ENCODE measurements at regions not wholly inside any gene's neighbourhood (a gene's known extent, or its start where the extent isn't known, plus 50 kb on each side); places are given as distances from the start of the nearest gene placed in this dataset.

- intact Hi-C loops (cut with DNase I; ENCODE audit: low total_unique reads) = no loop called here
- TF ChIP-seq, protein P1, sequence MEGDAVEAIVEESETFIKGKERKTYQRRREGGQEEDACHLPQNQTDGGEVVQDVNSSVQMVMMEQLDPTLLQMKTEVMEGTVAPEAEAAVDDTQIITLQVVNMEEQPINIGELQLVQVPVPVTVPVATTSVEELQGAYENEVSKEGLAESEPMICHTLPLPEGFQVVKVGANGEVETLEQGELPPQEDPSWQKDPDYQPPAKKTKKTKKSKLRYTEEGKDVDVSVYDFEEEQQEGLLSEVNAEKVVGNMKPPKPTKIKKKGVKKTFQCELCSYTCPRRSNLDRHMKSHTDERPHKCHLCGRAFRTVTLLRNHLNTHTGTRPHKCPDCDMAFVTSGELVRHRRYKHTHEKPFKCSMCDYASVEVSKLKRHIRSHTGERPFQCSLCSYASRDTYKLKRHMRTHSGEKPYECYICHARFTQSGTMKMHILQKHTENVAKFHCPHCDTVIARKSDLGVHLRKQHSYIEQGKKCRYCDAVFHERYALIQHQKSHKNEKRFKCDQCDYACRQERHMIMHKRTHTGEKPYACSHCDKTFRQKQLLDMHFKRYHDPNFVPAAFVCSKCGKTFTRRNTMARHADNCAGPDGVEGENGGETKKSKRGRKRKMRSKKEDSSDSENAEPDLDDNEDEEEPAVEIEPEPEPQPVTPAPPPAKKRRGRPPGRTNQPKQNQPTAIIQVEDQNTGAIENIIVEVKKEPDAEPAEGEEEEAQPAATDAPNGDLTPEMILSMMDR (IDR thresholded peaks at IDR 0.05) = no peak
- no peak for TF ChIP-seq POLR2A (IDR thresholded peaks at IDR 0.05)
- H3K4me1 ChIP-seq = no peaks in the 10 kb centered on the region
- H3K27me3 ChIP-seq = no peaks in the 10 kb centered on the region
- no peak overlapping the region for H3K27ac ChIP-seq
- no peak for DNase-seq
- no peaks in the 10 kb centered on the region for H3K36me3 ChIP-seq
- H3K4me3 ChIP-seq = no peak overlapping the region
- H3K9me3 ChIP-seq = no peaks in the 10 kb centered on the region
Measured at GRCh38 chr2:157194844-157195243, 62.7 kb upstream of the GALNT5 start.

GRCh38 chr2:157196956-157197355 lies 60.5 kb upstream of the GALNT5 start:
- Histone ChIP-seq H3K4me3 (no peak overlapping the region), H3K9me3 (no peaks in the 10 kb centered on the region), H3K27ac (no peak overlapping the region), H3K36me3 (no peaks in the 10 kb centered on the region), H3K27me3 (no peaks in the 10 kb centered on the region), H3K4me1 (no peaks in the 10 kb centered on the region)
- TF ChIP-seq, protein P1 (IDR thresholded peaks at IDR 0.05) = no peak
- no peak for TF ChIP-seq POLR2A (IDR thresholded peaks at IDR 0.05)
- no peak for DNase-seq
- intact Hi-C loops (cut with DNase I; ENCODE audit: low total_unique reads) = no loop called here

- Histone ChIP-seq H3K27me3 (no peaks in the 10 kb centered on the region), H3K27ac (no peak overlapping the region), H3K9me3 (no peaks in the 10 kb centered on the region), H3K4me3 (no peak overlapping the region), H3K36me3 (no peaks in the 10 kb centered on the region), H3K4me1 (no peaks in the 10 kb centered on the region)
- no peak for DNase-seq
- intact Hi-C loops (cut with DNase I; ENCODE audit: low total_unique reads) = no loop called here
- no peak for TF ChIP-seq POLR2A (IDR thresholded peaks at IDR 0.05)
- TF ChIP-seq, protein P1 (IDR thresholded peaks at IDR 0.05) = no peak
Measured at GRCh38 chr2:157197848-157198247, 59.7 kb upstream of the GALNT5 start.

- no peak for TF ChIP-seq POLR2A (IDR thresholded peaks at IDR 0.05)
- TF ChIP-seq, protein P1 (IDR thresholded peaks at IDR 0.05) = no peak
- Histone ChIP-seq H3K27me3 (no peaks in the 10 kb centered on the region), H3K27ac (no peak overlapping the region), H3K4me1 (no peaks in the 10 kb centered on the region), H3K4me3 (no peak overlapping the region), H3K36me3 (no peaks in the 10 kb centered on the region), H3K9me3 (no peaks in the 10 kb centered on the region)
- intact Hi-C loops (cut with DNase I; ENCODE audit: low total_unique reads) = no loop called here
- DNase-seq = no peak
Measured at GRCh38 chr2:157203651-157204050, 53.9 kb upstream of the GALNT5 start.

GRCh38 chr2:157204401-157204800 lies 53.1 kb upstream of the GALNT5 start:
- intact Hi-C loops (cut with DNase I; ENCODE audit: low total_unique reads) = no loop called here
- no peak for TF ChIP-seq POLR2A (IDR thresholded peaks at IDR 0.05)
- TF ChIP-seq, protein P1 (IDR thresholded peaks at IDR 0.05) = no peak
- Histone ChIP-seq H3K4me3 (no peak overlapping the region), H3K36me3 (no peaks in the 10 kb centered on the region), H3K27ac (no peak overlapping the region), H3K4me1 (no peaks in the 10 kb centered on the region), H3K9me3 (no peaks in the 10 kb centered on the region), H3K27me3 (no peaks in the 10 kb centered on the region)
- no peak for DNase-seq

All from uterus (tissue), 3 donors.